ENCODE measurements at regions not wholly inside any gene's neighbourhood (a gene's known extent, or its start where the extent isn't known, plus 50 kb on each side); places are given as distances from the start of the nearest gene placed in this dataset.

- TF ChIP-seq CTCF (IDR thresholded peaks at IDR 0.05), result no peak
- no peak for TF ChIP-seq POLR2A (IDR thresholded peaks at IDR 0.05)
- H3K4me3 ChIP-seq (ENCODE audit: low read depth, poor library complexity, severe bottlenecking), result no peak overlapping the region
- intact Hi-C loops (cut with DNase I; ENCODE audit: low total_unique reads), result no loop called here
- no peak for DNase-seq (ENCODE audit: low spot score in 2 of 2)
- 87% methylated on average over 4 of the region's 4 CpGs for WGBS, 2 donors
Observed at GRCh38 chr18:22514655-22515054, 96.9 kb upstream of the CTAGE1 start.

GRCh38 chr18:22515250-22515649 lies 97.5 kb upstream of the CTAGE1 start:
- TF ChIP-seq POLR2A (IDR thresholded peaks at IDR 0.05) (no peak), CTCF (IDR thresholded peaks at IDR 0.05) (no peak)
- intact Hi-C loops (cut with DNase I; ENCODE audit: low total_unique reads), result no loop called here
- H3K4me3 ChIP-seq (ENCODE audit: low read depth, poor library complexity, severe bottlenecking), result no peak overlapping the region
- WGBS, 2 donors, result 90 to 93% methylated on average over 8 of the region's 9 CpGs
- no peak for DNase-seq (ENCODE audit: low spot score in 2 of 2)

GRCh38 chr18:22517356-22517755 lies 99.6 kb upstream of the CTAGE1 start:
- TF ChIP-seq CTCF (IDR thresholded peaks at IDR 0.05) (no peak), POLR2A (IDR thresholded peaks at IDR 0.05) (no peak)
- WGBS, 2 donors, result 78 to 90% methylated on average over 2 of the region's 2 CpGs
- no peak overlapping the region for H3K4me3 ChIP-seq (ENCODE audit: low read depth, poor library complexity, severe bottlenecking)
- intact Hi-C loops (cut with DNase I; ENCODE audit: low total_unique reads), result no loop called here
- DNase-seq (ENCODE audit: low spot score in 2 of 2), result no peak

GRCh38 chr18:22521026-22521707 lies 103.5 kb upstream of the CTAGE1 start:
- WGBS, 2 donors, result 57 to 59% methylated on average over 6 of the region's 6 CpGs
- no peak overlapping the region for H3K4me3 ChIP-seq (ENCODE audit: low read depth, poor library complexity, severe bottlenecking)
- intact Hi-C loops (cut with DNase I; ENCODE audit: low total_unique reads), result no loop called here
- no peak for TF ChIP-seq POLR2A (IDR thresholded peaks at IDR 0.05)
- no peak for TF ChIP-seq CTCF (IDR thresholded peaks at IDR 0.05)
- no peak for DNase-seq (ENCODE audit: low spot score in 2 of 2)

- TF ChIP-seq CTCF (IDR thresholded peaks at IDR 0.05) (no peak), POLR2A (IDR thresholded peaks at IDR 0.05) (no peak)
- intact Hi-C loops (cut with DNase I; ENCODE audit: low total_unique reads), result no loop called here
- 51 to 64% methylated on average over 2 of the region's 2 CpGs for WGBS, 2 donors
- H3K4me3 ChIP-seq (ENCODE audit: low read depth, poor library complexity, severe bottlenecking), result no peak overlapping the region
- no peak for DNase-seq (ENCODE audit: low spot score in 2 of 2)
Observed at GRCh38 chr18:22523481-22523880, 105.8 kb upstream of the CTAGE1 start.

GRCh38 chr18:22524783-22525182 lies 107.1 kb upstream of the CTAGE1 start:
- WGBS, 2 donors, result 37 to 39% methylated on average over 6 of the region's 6 CpGs
- intact Hi-C loops (cut with DNase I; ENCODE audit: low total_unique reads), result no loop called here
- DNase-seq (ENCODE audit: low spot score in 2 of 2), result no peak
- no peak overlapping the region for H3K4me3 ChIP-seq (ENCODE audit: low read depth, poor library complexity, severe bottlenecking)
- TF ChIP-seq POLR2A (IDR thresholded peaks at IDR 0.05) (no peak), CTCF (IDR thresholded peaks at IDR 0.05) (no peak)

Measured in lower leg skin (tissue), 4 donors.